ENCODE measurements at regions not wholly inside any gene's neighbourhood (a gene's known extent, or its start where the extent isn't known, plus 50 kb on each side); places are given as distances from the start of the nearest gene placed in this dataset.
A peak's percentile ranks its signal among the peaks of the same experiment; 100 is the strongest.

DNA sequence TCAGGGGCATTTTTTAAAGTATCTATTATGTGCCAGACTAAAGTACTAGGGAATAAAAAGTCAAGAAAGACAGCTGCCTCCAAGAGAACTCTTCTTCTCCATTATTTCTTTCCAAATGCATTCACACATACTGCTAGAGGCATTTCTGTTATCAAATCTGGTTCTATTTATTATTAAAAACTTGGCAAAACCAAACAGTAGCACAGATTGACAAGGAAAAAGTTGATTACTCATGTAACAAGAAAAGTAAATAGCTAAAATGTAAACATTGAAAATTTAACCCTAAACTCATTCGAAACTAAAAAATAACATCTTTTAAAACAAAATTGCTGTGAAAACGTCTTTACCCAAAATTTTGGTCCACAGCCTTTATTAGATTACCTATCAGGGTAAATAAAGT is 132.9 kb upstream of the GUCY1A2 start:
- H3K27ac ChIP-seq: no peak overlapping the region
- TF ChIP-seq CTCF (IDR thresholded peaks at IDR 0.05; ENCODE audit: low read depth, low read length): no peak
- H3K27me3 ChIP-seq: no peaks in the 10 kb centered on the region
- H3K9me3 ChIP-seq (ENCODE audit: low read depth): no peaks in the 10 kb centered on the region
- DNase-seq (ENCODE audit: low read depth in 1 of 2, low spot score in 1 of 2): no peak
- no peaks in the 10 kb centered on the region for H3K36me3 ChIP-seq
- H3K4me1 ChIP-seq (ENCODE audit: low read depth): no peaks in the 10 kb centered on the region
- H3K4me3 ChIP-seq: no peak overlapping the region

- no peaks in the 10 kb centered on the region for H3K27me3 ChIP-seq
- no peak overlapping the region for H3K4me3 ChIP-seq
- H3K4me1 ChIP-seq (ENCODE audit: low read depth): no peaks in the 10 kb centered on the region
- no peaks in the 10 kb centered on the region for H3K36me3 ChIP-seq
- no peaks in the 10 kb centered on the region for H3K9me3 ChIP-seq (ENCODE audit: low read depth)
- DNase-seq (ENCODE audit: low read depth in 1 of 2, low spot score in 1 of 2): no peak
- TF ChIP-seq CTCF (IDR thresholded peaks at IDR 0.05; ENCODE audit: low read depth, low read length): no peak
- no peak overlapping the region for H3K27ac ChIP-seq
Observed at GRCh38 chr11:107140983-107141382, 122.7 kb upstream of the GUCY1A2 start.

DNA sequence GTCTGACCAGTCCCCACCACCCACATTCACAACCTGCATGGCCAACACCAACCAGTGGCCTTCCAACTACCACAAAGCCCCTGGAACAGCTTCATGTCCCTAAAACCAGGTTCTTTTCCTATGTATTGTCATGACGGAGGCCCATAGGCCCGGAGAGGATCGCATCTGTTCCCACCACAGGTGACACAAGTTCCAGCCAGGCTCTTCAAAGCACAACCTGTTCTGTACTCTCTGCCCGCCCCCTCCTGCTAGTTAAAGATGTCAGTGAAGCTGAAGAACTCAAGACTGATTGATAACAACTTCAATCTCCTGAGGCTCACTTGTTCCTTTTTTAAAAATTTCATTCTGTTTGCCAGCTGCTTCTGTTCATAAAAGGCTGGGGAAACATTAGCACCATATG is 121.1 kb upstream of the GUCY1A2 start:
- Histone ChIP-seq H3K4me3 (no peak overlapping the region), H3K4me1 (ENCODE audit: low read depth) (no peaks in the 10 kb centered on the region), H3K36me3 (no peaks in the 10 kb centered on the region), H3K9me3 (ENCODE audit: low read depth) (no peaks in the 10 kb centered on the region), H3K27ac (no peak overlapping the region), H3K27me3 (no peaks in the 10 kb centered on the region)
- DNase-seq (ENCODE audit: low read depth in 1 of 2, low spot score in 1 of 2): no peak
- TF ChIP-seq CTCF (IDR thresholded peaks at IDR 0.05; ENCODE audit: low read depth, low read length): no peak

- Histone ChIP-seq H3K9me3 (ENCODE audit: low read depth) (no peaks in the 10 kb centered on the region), H3K27ac (no peak overlapping the region), H3K27me3 (no peaks in the 10 kb centered on the region), H3K36me3 (no peaks in the 10 kb centered on the region), H3K4me3 (no peak overlapping the region), H3K4me1 (ENCODE audit: low read depth) (no peaks in the 10 kb centered on the region)
- TF ChIP-seq CTCF (IDR thresholded peaks at IDR 0.05; ENCODE audit: low read depth, low read length): no peak
- no peak for DNase-seq (ENCODE audit: low read depth in 1 of 2, low spot score in 1 of 2)
Observed at GRCh38 chr11:107136892-107137291, 118.6 kb upstream of the GUCY1A2 start.

DNA sequence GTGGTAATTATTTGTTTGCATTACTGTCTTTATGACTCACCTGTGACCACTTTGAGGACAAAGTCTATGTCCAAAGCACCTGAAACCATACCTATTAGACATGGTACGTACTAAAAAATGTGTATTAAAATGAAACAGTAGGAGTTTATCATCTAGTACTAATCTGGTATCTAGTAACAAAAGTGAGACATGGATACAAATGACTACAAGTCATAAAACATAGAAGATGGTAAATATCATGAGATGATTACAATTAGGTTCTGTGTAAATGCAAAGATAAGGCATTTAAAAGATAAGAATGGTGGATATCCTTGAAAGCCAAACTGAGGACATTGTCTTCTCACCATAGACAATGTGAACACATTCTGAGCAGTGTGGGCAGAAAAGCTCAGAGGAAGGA is 113.5 kb upstream of the GUCY1A2 start:
- H3K4me3 ChIP-seq: no peak overlapping the region
- H3K4me1 ChIP-seq (ENCODE audit: low read depth): no peaks in the 10 kb centered on the region
- no peak for DNase-seq (ENCODE audit: low read depth in 1 of 2, low spot score in 1 of 2)
- no peaks in the 10 kb centered on the region for H3K36me3 ChIP-seq
- no peaks in the 10 kb centered on the region for H3K9me3 ChIP-seq (ENCODE audit: low read depth)
- TF ChIP-seq CTCF (IDR thresholded peaks at IDR 0.05; ENCODE audit: low read depth, low read length): no peak
- no peaks in the 10 kb centered on the region for H3K27me3 ChIP-seq
- no peak overlapping the region for H3K27ac ChIP-seq

DNA sequence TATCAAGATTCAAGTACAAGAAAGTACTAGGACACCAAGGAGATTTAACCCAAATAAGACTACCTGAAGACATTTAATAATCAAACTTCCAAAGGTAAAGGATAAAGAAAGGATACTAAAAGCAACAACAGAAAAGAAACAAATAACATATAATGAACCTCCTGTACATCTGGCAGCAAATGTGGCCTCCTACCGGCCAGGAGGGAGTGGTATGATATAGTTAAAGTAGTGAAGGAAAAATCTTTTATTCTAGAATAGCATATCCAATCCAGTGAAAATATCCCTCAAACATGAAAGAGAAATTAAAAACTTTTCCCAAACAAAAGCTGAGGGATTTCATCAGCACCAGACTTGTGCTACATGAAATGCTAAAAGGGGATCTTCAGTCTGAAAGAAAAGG is 104.7 kb upstream of the GUCY1A2 start:
- Histone ChIP-seq H3K4me1 (ENCODE audit: low read depth) (no peaks in the 10 kb centered on the region), H3K36me3 (no peaks in the 10 kb centered on the region), H3K4me3 (no peak overlapping the region), H3K27me3 (no peaks in the 10 kb centered on the region), H3K9me3 (ENCODE audit: low read depth) (no peaks in the 10 kb centered on the region), H3K27ac (no peak overlapping the region)
- DNase-seq (ENCODE audit: low read depth in 1 of 2, low spot score in 1 of 2): peak in 1 of 2 donors; percentile 3
- peak; percentile 14 for TF ChIP-seq CTCF (IDR thresholded peaks at IDR 0.05; ENCODE audit: low read depth, low read length)
